Midbrain (tissue), 1 donor: ENCODE measurements at regions not wholly inside any gene's neighbourhood (a gene's known extent, or its start where the extent isn't known, plus 50 kb on each side); places are given as distances from the start of the nearest gene placed in this dataset.
"Not testable (repeated sequence)": the region's sequence is repeated elsewhere in the genome, so short reads cannot be mapped to it uniquely, and the experiment has no call there.

ENCODE experiments used
- DNase-seq: peaks from one replicate; lab custom pipeline; 2025; lab: John Stamatoyannopoulos, UW

- no peak for DNase-seq
Observed at GRCh38 chr1:58251430-58252073, 295.0 kb downstream of the OMA1 start.

- no peak for DNase-seq
Observed at GRCh38 chr1:58250587-58250948, 296.0 kb downstream of the OMA1 start.

- peak; percentile 10 for DNase-seq
Observed at GRCh38 chr1:58249737-58250586, 296.6 kb downstream of the OMA1 start.

GRCh38 chr1:58249388-58249736 lies 297.2 kb downstream of the OMA1 start:
- no peak for DNase-seq

DNA sequence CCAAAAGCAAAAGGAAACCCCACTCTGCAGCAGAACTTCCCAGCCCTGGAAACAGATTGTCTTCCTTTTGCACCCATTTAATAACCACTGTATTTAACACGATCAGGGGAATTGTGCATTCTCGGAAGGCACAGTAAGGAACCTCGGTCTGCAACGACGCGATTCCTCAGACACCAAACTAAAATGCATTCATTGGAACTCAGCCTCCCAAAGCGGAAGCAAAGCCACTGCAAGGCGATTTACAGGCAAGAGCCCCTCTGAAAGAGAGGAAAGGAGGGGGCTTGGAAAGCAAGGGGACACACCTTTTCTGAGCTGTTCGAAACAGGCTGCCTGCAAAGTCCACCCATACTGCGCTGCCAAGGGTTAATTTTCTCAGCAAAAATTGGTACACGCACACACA lies 297.7 kb downstream of the OMA1 start:
- no peak for DNase-seq

- DNase-seq, result no peak
Observed at GRCh38 chr1:58248072-58248471, 298.5 kb downstream of the OMA1 start.

- no peak for DNase-seq
Observed at GRCh38 chr1:58246549-58246948, 300.0 kb downstream of the OMA1 start.

DNA sequence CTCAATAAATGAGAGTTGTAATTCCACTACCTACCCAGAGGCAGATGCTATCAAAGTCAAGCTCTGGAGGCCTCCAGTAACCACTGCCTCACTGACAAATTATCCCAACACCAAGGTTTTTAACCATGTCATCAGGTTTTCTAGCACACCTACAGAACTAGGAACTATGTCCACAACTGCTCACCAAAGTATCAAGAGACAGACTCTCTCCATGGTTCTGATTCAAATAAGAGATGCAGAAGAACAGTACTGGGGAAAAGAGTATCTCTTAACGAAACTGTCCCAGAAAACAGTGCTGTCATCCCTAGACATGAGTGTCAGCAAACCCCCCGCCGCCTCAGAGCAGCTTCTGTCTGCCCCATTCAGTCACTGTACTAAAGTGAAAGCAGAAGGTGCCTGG lies 301.7 kb downstream of the OMA1 start:
- no peak for DNase-seq

DNA sequence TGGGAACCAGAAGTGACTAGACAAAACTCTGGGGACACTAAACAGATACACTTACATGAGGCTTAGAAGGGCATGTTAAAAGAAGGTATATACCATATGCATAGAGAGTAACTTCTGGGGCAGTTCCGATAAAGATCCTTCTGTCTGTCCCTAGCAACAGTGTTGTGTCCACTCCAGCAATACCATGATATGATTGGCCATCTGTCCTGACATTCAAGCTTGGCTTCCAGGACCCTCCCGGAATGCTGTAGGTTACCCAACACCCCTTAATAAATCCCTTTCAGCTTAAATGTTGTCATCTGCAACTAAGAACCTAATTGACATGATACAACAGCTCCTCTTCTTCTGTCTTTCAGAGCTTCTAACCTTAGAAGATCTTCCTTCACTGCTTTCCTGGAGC lies 307.7 kb downstream of the OMA1 start:
- DNase-seq, result no peak

DNA sequence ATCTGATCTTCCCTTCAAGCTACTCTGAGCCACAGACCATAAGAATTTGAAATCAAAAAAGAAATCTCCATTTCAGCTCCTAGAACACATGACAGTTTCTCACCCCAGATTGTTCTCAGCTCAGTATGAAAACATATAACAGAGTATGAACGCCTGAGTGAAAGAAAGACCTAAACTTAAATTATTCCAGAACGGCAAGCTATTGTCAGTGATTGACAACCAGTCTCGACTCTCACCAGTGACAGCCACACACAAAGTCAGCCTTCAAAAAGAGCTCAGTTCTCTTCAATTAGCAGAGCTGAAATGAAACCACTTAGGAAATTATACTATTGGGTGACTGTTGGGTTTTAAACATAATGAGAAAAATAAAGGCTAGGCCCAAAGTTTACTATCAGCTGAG lies 312.8 kb downstream of the OMA1 start:
- DNase-seq, result no peak

DNA sequence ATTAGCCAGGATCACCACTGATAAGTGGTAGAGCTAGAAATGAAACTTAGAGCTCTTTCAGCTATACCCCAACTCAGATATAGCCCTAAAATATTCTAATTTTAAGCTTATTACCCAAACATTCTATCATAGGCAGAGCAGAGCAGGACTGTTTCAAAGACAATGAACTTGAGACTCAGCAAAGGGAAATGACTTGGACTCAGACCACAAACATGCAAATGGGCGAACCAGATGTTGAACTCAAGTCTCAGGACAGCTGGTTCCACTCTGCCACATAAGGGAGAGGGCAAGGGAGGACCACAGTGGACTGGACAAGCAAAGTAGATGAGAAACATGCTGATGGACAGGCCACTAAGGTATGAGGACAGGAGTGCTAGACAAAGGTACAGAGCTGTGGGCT lies 315.3 kb downstream of the OMA1 start:
- no peak for DNase-seq

- no peak for DNase-seq
Observed at GRCh38 chr1:58227604-58228003, 318.9 kb downstream of the OMA1 start.

DNA sequence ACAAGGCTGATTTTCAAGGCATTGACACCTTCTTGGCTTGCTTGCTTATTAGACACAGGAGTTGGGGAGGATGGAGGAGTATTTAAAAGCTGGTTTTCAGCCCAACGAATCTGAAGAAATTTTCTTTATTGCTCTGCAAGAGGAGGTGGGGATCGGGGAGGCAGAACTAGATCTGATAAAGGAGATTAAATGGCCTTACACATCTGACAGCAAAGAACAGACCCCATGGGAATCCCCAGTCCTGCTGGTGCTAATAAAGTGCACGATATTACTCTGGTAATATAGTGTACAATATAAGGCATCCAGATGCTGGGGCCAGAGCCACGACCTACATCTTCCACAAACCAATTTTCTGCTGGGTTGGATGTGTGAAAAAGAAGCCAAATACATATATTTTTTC lies 323.0 kb downstream of the OMA1 start:
- DNase-seq, result no peak

GRCh38 chr1:58220836-58221472 lies 325.6 kb downstream of the OMA1 start:
- no peak for DNase-seq

- DNase-seq, result not testable (repeated sequence)
Observed at GRCh38 chr1:58216169-58216568, 330.4 kb downstream of the OMA1 start.

DNA sequence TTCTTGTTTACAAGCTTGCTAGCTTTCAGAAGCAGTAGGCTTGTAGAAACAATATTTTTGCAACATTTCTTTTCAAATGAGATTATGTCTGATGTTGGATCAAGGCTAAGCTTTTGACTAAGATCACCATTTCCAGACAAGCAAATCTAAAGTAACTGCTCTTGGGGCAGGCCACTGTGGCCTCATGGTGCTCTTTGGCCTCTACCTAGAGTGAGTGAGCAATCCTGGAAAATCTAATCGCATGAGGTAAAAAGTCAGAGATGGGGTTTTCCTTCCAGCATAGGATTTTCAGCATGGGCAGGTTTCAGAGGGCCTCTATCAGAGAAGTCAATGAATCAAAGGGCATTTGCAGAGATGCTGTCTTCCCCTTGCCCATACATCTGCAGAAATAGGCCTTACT lies 331.9 kb downstream of the OMA1 start:
- no peak for DNase-seq

- no peak for DNase-seq
Observed at GRCh38 chr1:58211869-58212268, 334.7 kb downstream of the OMA1 start.

DNA sequence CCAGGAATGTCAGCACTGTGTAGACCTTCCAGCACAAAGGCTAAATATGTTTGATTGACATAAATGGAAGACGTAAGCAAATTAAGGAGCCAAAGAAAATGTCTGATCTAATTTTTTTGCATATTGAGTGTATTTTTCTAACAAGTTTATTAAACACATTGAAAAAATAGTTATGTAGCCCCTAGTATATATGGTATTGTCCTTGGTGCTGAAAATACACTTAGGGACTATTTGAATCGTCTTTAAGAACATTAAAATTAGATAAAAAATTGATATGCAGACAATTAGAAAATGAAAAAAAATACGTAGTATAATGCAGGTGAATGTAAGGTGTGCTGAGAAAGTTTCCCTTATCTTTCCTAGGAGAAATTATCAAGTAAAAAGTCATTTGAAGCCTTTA lies 337.0 kb downstream of the OMA1 start:
- no peak for DNase-seq

GRCh38 chr1:58206749-58207148 lies 339.8 kb downstream of the OMA1 start:
- no peak for DNase-seq

- DNase-seq, result no peak
Observed at GRCh38 chr1:58204284-58204683, 342.2 kb downstream of the OMA1 start.

DNA sequence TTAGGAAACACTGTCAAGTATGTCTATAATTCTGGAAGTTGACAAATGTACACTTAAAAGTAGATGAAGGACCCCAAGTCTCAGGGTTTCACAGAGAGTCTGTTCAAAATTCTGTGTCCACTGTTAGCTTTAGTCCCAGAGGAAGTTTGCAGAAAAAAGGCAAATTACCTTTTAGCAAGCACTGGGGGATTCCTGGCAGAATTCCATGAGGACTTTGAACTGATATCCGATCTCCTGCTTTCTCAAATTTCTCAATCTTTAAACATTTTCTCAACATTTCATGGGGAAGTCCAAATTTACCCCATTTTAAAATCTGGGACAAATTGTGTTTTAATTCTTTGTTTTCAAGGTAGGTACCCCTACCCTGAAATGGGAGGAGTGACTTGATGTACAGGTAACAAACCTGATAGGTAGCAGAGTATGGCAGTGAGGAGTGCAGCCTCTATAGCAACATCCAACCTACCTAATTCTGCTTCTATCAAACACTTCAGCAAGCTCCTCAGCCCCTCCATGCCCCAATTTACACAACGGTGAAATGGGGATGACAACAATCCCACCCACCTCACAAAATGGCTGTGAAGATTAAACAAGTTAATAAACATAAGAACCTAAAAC lies 344.9 kb downstream of the OMA1 start:
- no peak for DNase-seq

DNA sequence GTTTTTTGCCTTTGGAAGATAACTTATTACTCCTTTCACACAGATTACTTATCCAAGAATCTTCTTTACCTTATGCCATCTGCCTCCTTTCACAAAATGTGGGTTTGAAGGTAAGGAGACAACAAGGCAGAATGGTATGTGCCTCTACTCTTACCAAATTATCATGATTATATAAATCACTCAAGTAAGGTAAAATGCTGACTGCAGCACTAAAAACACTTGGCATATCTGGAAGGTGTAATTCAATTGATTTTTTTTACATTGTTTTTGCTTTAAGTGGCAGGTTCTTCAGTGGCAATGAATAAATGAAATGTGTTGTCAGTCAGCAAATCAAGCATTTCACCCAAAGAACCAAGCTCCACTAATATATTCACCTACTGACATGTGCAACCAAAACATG lies 346.1 kb downstream of the OMA1 start:
- no peak for DNase-seq

GRCh38 chr1:58197811-58198210 lies 348.7 kb downstream of the OMA1 start:
- no peak for DNase-seq
